PC-3 (cell line): ENCODE measurements at regions not wholly inside any gene's neighbourhood (a gene's known extent, or its start where the extent isn't known, plus 50 kb on each side); places are given as distances from the start of the nearest gene placed in this dataset.

ENCODE experiments used
- ATAC-seq: fragments of 200-7000 bp; cut with Tn5 transposase; 2 replicates; pipeline ENCODE4 v1.9.1; 2020; ENCODE audit warnings: mild to moderate bottlenecking, moderate library complexity
- BruUV-seq: library from RNA; stranded (reverse); fragments of 400-500 nt; replicated peaks from 2 replicates; lab custom pipeline; 2021; lab: Mats Ljungman, UMichigan
- CTCF ChIA-PET: fragments of 300-600 bp; sonication (Branson Sonifier 250); formaldehyde crosslinking; loops from one replicate; lab custom pipeline; 2022; ENCODE audit warnings: antibody characterized with exemption; lab: Charles Lee
- POLR2A ChIA-PET: fragments of 300-600 bp; sonication (Branson Sonifier 250); formaldehyde crosslinking; loops from one replicate; lab custom pipeline; 2022; ENCODE audit warnings: antibody characterized with exemption; ENCODE audit not compliant: unreplicated experiment; lab: Charles Lee
- DNase-seq: peaks from one replicate; pipeline ENCODE4 v3.0.0-alpha.2; 2015
- H2AFZ ChIP-seq: fragments of 300-600 bp; sonication (generic); 2 replicates; pipeline ENCODE4 v1.6.0; 2016; ENCODE audit warnings: antibody characterized with exemption, low read length
- H3F3A ChIP-seq: fragments of 300-600 bp; sonication (generic); one replicate; pipeline ENCODE4 v1.6.0; 2017; ENCODE audit warnings: antibody characterized with exemption, low read length, control low read depth, mild to moderate bottlenecking; ENCODE audit not compliant: unreplicated experiment
- H3K27ac ChIP-seq: fragments of 300-600 bp; sonication (generic); 2 replicates; pipeline ENCODE4 v1.5.1; 2016; ENCODE audit warnings: mild to moderate bottlenecking, low read length
- H3K27me3 ChIP-seq: fragments of 300-600 bp; sonication (generic); 2 replicates; pipeline ENCODE4 v1.6.1; 2016; ENCODE audit warnings: low read length, mixed read lengths
- H3K36me3 ChIP-seq: fragments of 300-600 bp; sonication (generic); 2 replicates; pipeline ENCODE4 v1.6.1; 2016; ENCODE audit warnings: low read depth, mixed run types, low read length, mixed read lengths
- H3K4me1 ChIP-seq: fragments of 300-600 bp; sonication (generic); 2 replicates; pipeline ENCODE4 v1.5.1; 2016; ENCODE audit warnings: low read length; ENCODE audit not compliant: insufficient read depth
- H3K4me2 ChIP-seq: fragments of 300-600 bp; sonication (generic); 2 replicates; pipeline ENCODE4 v1.6.0; 2016; ENCODE audit warnings: low read length
- H3K4me3 ChIP-seq: fragments of 300-600 bp; sonication (generic); 2 replicates; pipeline ENCODE4 v1.5.1; 2016; ENCODE audit warnings: mild to moderate bottlenecking, low read length, mixed read lengths
- H3K79me2 ChIP-seq: fragments of 300-600 bp; sonication (generic); 2 replicates; pipeline ENCODE4 v1.6.1; 2017; ENCODE audit warnings: low read length, mixed read lengths
- H3K9ac ChIP-seq: fragments of 300-600 bp; sonication (generic); 2 replicates; pipeline ENCODE4 v1.6.0; 2016; ENCODE audit warnings: mild to moderate bottlenecking, low read length
- H3K9me2 ChIP-seq: fragments of 300-600 bp; sonication (generic); replicated peaks from 2 replicates; pipeline ENCODE4 v1.6.1; 2016; ENCODE audit warnings: mixed run types, low read length, mixed read lengths
- H3K9me3 ChIP-seq: fragments of 300-600 bp; sonication (generic); 2 replicates; pipeline ENCODE4 v1.6.1; 2016; ENCODE audit warnings: low read length, mixed read lengths
- H4K20me1 ChIP-seq: fragments of 300-600 bp; sonication (generic); 2 replicates; pipeline ENCODE4 v1.6.1; 2016; ENCODE audit warnings: low read length, mixed read lengths
- EZH2 ChIP-seq: fragments of 300-600 bp; sonication (generic); IDR thresholded peaks from one replicate; pipeline ENCODE4 v1.6.1; 2017; ENCODE audit warnings: antibody characterized with exemption, mild to moderate bottlenecking, low read length; ENCODE audit not compliant: unreplicated experiment
- EZH2phosphoT487 ChIP-seq: fragments of 300-600 bp; sonication (generic); IDR thresholded peaks from 2 replicates; pipeline ENCODE4 v1.6.1; 2018; ENCODE audit warnings: mild to moderate bottlenecking, antibody characterized with exemption, low read length, borderline replicate concordance
- intact Hi-C: fragments of 100-400 bp; cut with micrococcal nuclease; formaldehyde crosslinking; loops from 2 replicates; pipeline ENCODE4 v1.9.0; 2023
- TF ChIP-seq, protein P1 (sequence below): fragments of 300-600 bp; sonication (generic); conservative IDR thresholded peaks from 2 replicates; pipeline ENCODE4 v1.5.1; 2017; ENCODE audit warnings: antibody characterized with exemption, low read depth, mild to moderate bottlenecking, low read length

GRCh38 chr6:26202811-26203583, 115.8 kb downstream of the HFE start:
- Histone ChIP-seq H3K4me3 (peak overlapping the region; percentile 85), H3K9me3 (no peaks in the 10 kb centered on the region), H3F3A (peaks cover 18% of the 10 kb centered on the region), H2AFZ (no peak overlapping the region), H3K9ac (peak overlapping the region; percentile 87), H3K4me2 (peak overlapping the region; percentile 86), H4K20me1 (peaks cover 9% of the 10 kb centered on the region; the same call in 1 of the 2 replicates), H3K9me2 (no peaks in the 10 kb centered on the region), H3K4me1 (peaks cover 15% of the 10 kb centered on the region), H3K79me2 (peaks cover 22% of the 10 kb centered on the region), H3K27ac (peak overlapping the region; percentile 82), H3K36me3 (no peaks in the 10 kb centered on the region), H3K27me3 (no peaks in the 10 kb centered on the region)
- intact Hi-C loops: no loop called here
- DNase-seq (no peak), ATAC-seq (no peak)
- ChIA-PET CTCF (no interaction called here), POLR2A (interaction anchor here (0.5 to 2.9 kb wide), 4 partner anchors 13 to 1608 kb away, joined by 4 to 51 read pairs (median 5); a partner anchor contains a TSS)
- TF ChIP-seq EZH2phosphoT487 (no peak), EZH2 (no peak)
- TF ChIP-seq, protein P1, sequence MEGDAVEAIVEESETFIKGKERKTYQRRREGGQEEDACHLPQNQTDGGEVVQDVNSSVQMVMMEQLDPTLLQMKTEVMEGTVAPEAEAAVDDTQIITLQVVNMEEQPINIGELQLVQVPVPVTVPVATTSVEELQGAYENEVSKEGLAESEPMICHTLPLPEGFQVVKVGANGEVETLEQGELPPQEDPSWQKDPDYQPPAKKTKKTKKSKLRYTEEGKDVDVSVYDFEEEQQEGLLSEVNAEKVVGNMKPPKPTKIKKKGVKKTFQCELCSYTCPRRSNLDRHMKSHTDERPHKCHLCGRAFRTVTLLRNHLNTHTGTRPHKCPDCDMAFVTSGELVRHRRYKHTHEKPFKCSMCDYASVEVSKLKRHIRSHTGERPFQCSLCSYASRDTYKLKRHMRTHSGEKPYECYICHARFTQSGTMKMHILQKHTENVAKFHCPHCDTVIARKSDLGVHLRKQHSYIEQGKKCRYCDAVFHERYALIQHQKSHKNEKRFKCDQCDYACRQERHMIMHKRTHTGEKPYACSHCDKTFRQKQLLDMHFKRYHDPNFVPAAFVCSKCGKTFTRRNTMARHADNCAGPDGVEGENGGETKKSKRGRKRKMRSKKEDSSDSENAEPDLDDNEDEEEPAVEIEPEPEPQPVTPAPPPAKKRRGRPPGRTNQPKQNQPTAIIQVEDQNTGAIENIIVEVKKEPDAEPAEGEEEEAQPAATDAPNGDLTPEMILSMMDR: no peak
- no TSS peak for BruUV-seq

GRCh38 chr6:26204332-26205160, 117.3 kb downstream of the HFE start:
- Histone ChIP-seq H3K9ac (peak overlapping the region; percentile 87), H3K27ac (peak overlapping the region; percentile 82), H3K4me1 (peaks cover 15% of the 10 kb centered on the region), H3F3A (peaks cover 11% of the 10 kb centered on the region), H3K9me3 (no peaks in the 10 kb centered on the region), H2AFZ (peak overlapping the region; percentile 71), H3K4me2 (peak overlapping the region; percentile 86), H4K20me1 (no peaks in the 10 kb centered on the region), H3K4me3 (peak overlapping the region; percentile 85), H3K9me2 (no peaks in the 10 kb centered on the region), H3K27me3 (no peaks in the 10 kb centered on the region), H3K36me3 (no peaks in the 10 kb centered on the region), H3K79me2 (peaks cover 12% of the 10 kb centered on the region; the same call in 1 of the 2 replicates)
- ATAC-seq (peak; percentile 59), DNase-seq (peak; percentile 98)
- ChIA-PET CTCF (interaction anchor here (0.7 to 1.1 kb wide), 3 partner anchors 29 to 942 kb away, joined by 3 to 4 read pairs (median 3); a partner anchor contains a TSS), POLR2A (interaction anchor here (0.6 to 2.9 kb wide), 8 partner anchors 8 to 204 kb away, joined by 3 to 51 read pairs (median 4); a partner anchor contains a TSS)
- BruUV-seq: TSS peak; percentile 75
- intact Hi-C loops: loop anchor here (1.0 kb wide), 1 partner anchor 12 kb away; a partner anchor contains a TSS
- no peak for TF ChIP-seq EZH2
- TF ChIP-seq, protein P1: peak; percentile 44
